H9 (cell line): ENCODE measurements at regions not wholly inside any gene's neighbourhood (a gene's known extent, or its start where the extent isn't known, plus 50 kb on each side); places are given as distances from the start of the nearest gene placed in this dataset.

Experiments used
- DNase-seq: peaks from one replicate; pipeline ENCODE4 v3.0.0-alpha.2; 2017
- H2AFZ ChIP-seq: one replicate; pipeline ENCODE4 v1.6.1; 2013; ENCODE audit warnings: mild to moderate bottlenecking, low read length, control low read depth, moderate library complexity
- H2AK5ac ChIP-seq: 2 replicates; pipeline ENCODE4 v1.6.1; 2013; ENCODE audit warnings: low read length, control low read depth, mixed read lengths; ENCODE audit not compliant: insufficient read length
- H2BK120ac ChIP-seq: one replicate; pipeline ENCODE4 v1.6.1; 2013; ENCODE audit warnings: low read depth, mild to moderate bottlenecking, low read length, control low read depth, inconsistent platforms; ENCODE audit not compliant: poor library complexity, severe bottlenecking
- H2BK12ac ChIP-seq: 2 replicates; pipeline ENCODE4 v1.6.1; 2013; ENCODE audit warnings: low read length, control low read depth, mixed read lengths, low read depth; ENCODE audit not compliant: insufficient read length
- H2BK15ac ChIP-seq: 2 replicates; pipeline ENCODE4 v1.6.1; 2013; ENCODE audit warnings: low read depth, low read length, control low read depth
- H2BK20ac ChIP-seq: one replicate; pipeline ENCODE4 v1.6.1; 2013; ENCODE audit warnings: low read depth, mild to moderate bottlenecking, low read length, control low read depth, inconsistent platforms; ENCODE audit not compliant: poor library complexity, severe bottlenecking
- H2BK5ac ChIP-seq: 2 replicates; pipeline ENCODE4 v1.6.1; 2013; ENCODE audit warnings: low read length, control low read depth, mixed read lengths; ENCODE audit not compliant: insufficient read length
- H3K14ac ChIP-seq: 2 replicates; pipeline ENCODE4 v1.6.1; 2013; ENCODE audit warnings: low read length, control low read depth; ENCODE audit not compliant: insufficient read depth
- H3K18ac ChIP-seq: 2 replicates; pipeline ENCODE4 v1.6.1; 2013; ENCODE audit warnings: low read depth, mild to moderate bottlenecking, mixed read lengths, low read length, control low read depth; ENCODE audit not compliant: insufficient read length
- H3K23ac ChIP-seq: 2 replicates; pipeline ENCODE4 v1.6.1; 2013; ENCODE audit warnings: low read length, control low read depth, mixed read lengths, low read depth; ENCODE audit not compliant: insufficient read length
- H3K23me2 ChIP-seq: 2 replicates; pipeline ENCODE4 v1.6.1; 2013; ENCODE audit warnings: low read depth, mild to moderate bottlenecking, mixed read lengths, low read length, control low read depth; ENCODE audit not compliant: insufficient read length, poor library complexity, severe bottlenecking
- H3K27ac ChIP-seq: 2 replicates; pipeline ENCODE4 v1.5.1; 2013; ENCODE audit warnings: low read length, control low read depth, mixed read lengths, low read depth; ENCODE audit not compliant: insufficient read length
- H3K27me3 ChIP-seq: 2 replicates; pipeline ENCODE4 v1.6.1; 2013; ENCODE audit warnings: low read length, control low read depth, inconsistent platforms; ENCODE audit not compliant: insufficient read depth
- H3K4ac ChIP-seq: 2 replicates; pipeline ENCODE4 v1.6.1; 2013; ENCODE audit warnings: low read depth, mild to moderate bottlenecking, control low read depth, inconsistent platforms, low read length, moderate library complexity
- H3K4me1 ChIP-seq: 2 replicates; pipeline ENCODE4 v1.6.1; 2013; ENCODE audit warnings: low read length, control low read depth, inconsistent platforms; ENCODE audit not compliant: insufficient read depth
- H3K4me2 ChIP-seq: 2 replicates; pipeline ENCODE4 v1.6.1; 2013; ENCODE audit warnings: low read length, control low read depth, mixed read lengths; ENCODE audit not compliant: insufficient read length, insufficient read depth
- H3K56ac ChIP-seq: 2 replicates; pipeline ENCODE4 v1.6.1; 2013; ENCODE audit warnings: low read depth, mild to moderate bottlenecking, mixed read lengths, low read length, control low read depth; ENCODE audit not compliant: insufficient read length
- H3K79me1 ChIP-seq: 2 replicates; pipeline ENCODE4 v1.6.1; 2013; ENCODE audit warnings: low read depth, mild to moderate bottlenecking, moderate library complexity, low read length, control low read depth, inconsistent platforms; ENCODE audit not compliant: insufficient read depth, poor library complexity, severe bottlenecking
- H3K79me2 ChIP-seq: 2 replicates; pipeline ENCODE4 v1.6.1; 2013; ENCODE audit warnings: low read length, control low read depth, inconsistent platforms; ENCODE audit not compliant: insufficient read depth
- H3K9ac ChIP-seq: 2 replicates; pipeline ENCODE4 v1.6.1; 2013; ENCODE audit warnings: low read length, control low read depth, mixed read lengths; ENCODE audit not compliant: insufficient read length; ENCODE audit errors: extremely low read depth
- H3K9me3 ChIP-seq: one replicate; pipeline ENCODE4 v1.6.1; 2013; ENCODE audit warnings: low read depth, low read length, inconsistent platforms; ENCODE audit not compliant: control insufficient read depth
- H3T11ph ChIP-seq: one replicate; pipeline ENCODE4 v1.6.1; 2013; ENCODE audit warnings: mild to moderate bottlenecking, low read length, control low read depth, inconsistent platforms
- H4K20me1 ChIP-seq: one replicate; pipeline ENCODE4 v1.6.1; 2013; ENCODE audit not compliant: control insufficient read depth, insufficient read length, insufficient read depth
- H4K5ac ChIP-seq: 2 replicates; pipeline ENCODE4 v1.6.1; 2013; ENCODE audit warnings: low read depth, mild to moderate bottlenecking, mixed read lengths, low read length, control low read depth; ENCODE audit not compliant: insufficient read length
- H4K8ac ChIP-seq: replicated peaks from 2 replicates; pipeline ENCODE4 v1.6.1; 2013; ENCODE audit warnings: low read length, control low read depth, mixed read lengths, low read depth; ENCODE audit not compliant: insufficient read length
- H4K91ac ChIP-seq: 2 replicates; pipeline ENCODE4 v1.6.1; 2013; ENCODE audit warnings: low read depth, mild to moderate bottlenecking, moderate library complexity, mixed read lengths, low read length, control low read depth; ENCODE audit not compliant: insufficient read length
- H3K27ac Mint-ChIP-seq, 3 experiments: 2 replicates in 2 of 3; 3 replicates in 1 of 3; pipeline ENCODE4 v1.8.0; 2020 to 2021; ENCODE audit warnings: mixed read lengths in 3 of 3, mild to moderate bottlenecking in 1 of 3, moderate library complexity in 1 of 3
- H3K27me3 Mint-ChIP-seq: 2 replicates; pipeline ENCODE4 v1.8.0; 2021; ENCODE audit warnings: low read depth, mild to moderate bottlenecking, moderate library complexity, mixed read lengths
- H3K36me3 Mint-ChIP-seq, 3 experiments: 2 replicates in 2 of 3; 3 replicates in 1 of 3; pipeline ENCODE4 v1.8.0; 2020 to 2021; ENCODE audit warnings: low read depth in 3 of 3, mixed read lengths in 3 of 3; ENCODE audit not compliant: insufficient read depth in 1 of 3
- H3K4me1 Mint-ChIP-seq, 2 experiments: 2 replicates each; pipeline ENCODE4 v1.8.0; 2020; ENCODE audit warnings: mixed read lengths in 2 of 2
- H3K4me3 Mint-ChIP-seq, 2 experiments: 2 replicates in 1 of 2; 3 replicates in 1 of 2; pipeline ENCODE4 v1.8.0; 2020 to 2021; ENCODE audit warnings: mild to moderate bottlenecking in 2 of 2, mixed read lengths in 2 of 2, moderate library complexity in 1 of 2
- H3K9me3 Mint-ChIP-seq, 2 experiments: 2 replicates in 1 of 2; 3 replicates in 1 of 2; pipeline ENCODE4 v1.8.0; 2020; ENCODE audit warnings: mild to moderate bottlenecking in 2 of 2, mixed read lengths in 2 of 2, moderate library complexity in 1 of 2
- CTCF ChIP-seq: fragments of 200-600 bp; sonication (generic); conservative IDR thresholded peaks from 3 replicates; pipeline ENCODE4 v1.8.0; 2021; ENCODE audit warnings: antibody characterized with exemption, mild to moderate bottlenecking
- WGBS: extraction: QIAGEN DNeasy Blood & Tissue Kit; methylation state at CpG from one replicate; pipeline ENCODE4 v1.1.7; 2013; ENCODE audit warnings: missing lambda C conversion rate, low lambda C conversion rate, mixed read lengths; ENCODE audit not compliant: insufficient read length; ENCODE audit errors: extremely low coverage; 5-methylcytosine and 5-hydroxymethylcytosine counted together

GRCh38 chr10:128695931-128696330, 569.7 kb upstream of the MKI67 start:
- no peak overlapping the region for H4K5ac ChIP-seq
- H3K9me3 Mint-ChIP-seq, result no peaks in the 10 kb centered on the region
- H3K23ac ChIP-seq, result no peak overlapping the region
- no peaks in the 10 kb centered on the region for H3K79me1 ChIP-seq
- no peaks in the 10 kb centered on the region for H3K36me3 Mint-ChIP-seq
- no peak overlapping the region for H3K27ac ChIP-seq
- H4K20me1 ChIP-seq, result no peaks in the 10 kb centered on the region
- no peak overlapping the region for H2BK12ac ChIP-seq
- H2BK5ac ChIP-seq, result no peak overlapping the region
- no peaks in the 10 kb centered on the region for H3K79me2 ChIP-seq
- no peak for DNase-seq
- no peak overlapping the region for H3K4me3 Mint-ChIP-seq
- H2BK20ac ChIP-seq, result no peak overlapping the region
- H3K27ac Mint-ChIP-seq, result peak overlapping the region in 1 of 3 experiments; percentile 49; a peak in 2 of 7 replicates
- H3K4me1 Mint-ChIP-seq, result peaks cover 38 to 47% of the 10 kb centered on the region in 2 experiments
- H3K18ac ChIP-seq, result no peak overlapping the region
- no peaks in the 10 kb centered on the region for H3K23me2 ChIP-seq
- H2BK15ac ChIP-seq, result no peak overlapping the region
- H2AFZ ChIP-seq, result no peak overlapping the region
- H2AK5ac ChIP-seq, result no peak overlapping the region
- no peak overlapping the region for H4K91ac ChIP-seq
- no peaks in the 10 kb centered on the region for H3K9me3 ChIP-seq
- H3K27me3 ChIP-seq, result no peaks in the 10 kb centered on the region
- H3K9ac ChIP-seq, result no peak overlapping the region
- TF ChIP-seq CTCF, result no peak
- H2BK120ac ChIP-seq, result no peak overlapping the region
- no peak overlapping the region for H3T11ph ChIP-seq
- WGBS, result no CpG with 5 or more reads among the region's 10 CpGs
- H4K8ac ChIP-seq, result no peak overlapping the region
- no peak overlapping the region for H3K4me2 ChIP-seq
- H3K56ac ChIP-seq, result no peak overlapping the region
- H3K14ac ChIP-seq, result no peak overlapping the region
- H3K4ac ChIP-seq, result no peak overlapping the region
- H3K27me3 Mint-ChIP-seq, result peaks cover 3% of the 10 kb centered on the region
- H3K4me1 ChIP-seq, result peaks cover 4% of the 10 kb centered on the region; the same call in 1 of the 2 replicates
